ENCODE measurements at regions not wholly inside any gene's neighbourhood (a gene's known extent, or its start where the extent isn't known, plus 50 kb on each side); places are given as distances from the start of the nearest gene placed in this dataset.

- DNase-seq (ENCODE audit: low read depth in 3 of 3) = no peak
These were observed 127.5 kb downstream of the SS18 start for GRCh38 chr18:25962919-25963318.

- no peak for DNase-seq (ENCODE audit: low read depth in 3 of 3)
These were observed 128.2 kb downstream of the SS18 start for GRCh38 chr18:25962176-25962575.

GRCh38 chr18:25957017-25957416 lies 133.4 kb downstream of the SS18 start:
- DNase-seq (ENCODE audit: low read depth in 3 of 3) = no peak

- DNase-seq (ENCODE audit: low read depth in 3 of 3) = no peak
These were observed 137.3 kb downstream of the SS18 start for GRCh38 chr18:25953111-25953510.

- DNase-seq (ENCODE audit: low read depth in 3 of 3) = no peak
These were observed 140.1 kb downstream of the SS18 start for GRCh38 chr18:25950321-25950720.

- no peak for DNase-seq (ENCODE audit: low read depth in 3 of 3)
These were observed 143.9 kb downstream of the SS18 start for GRCh38 chr18:25946540-25946939.

GRCh38 chr18:25935356-25935755 lies 155.1 kb downstream of the SS18 start:
- DNase-seq (ENCODE audit: low read depth in 3 of 3) = no peak

GRCh38 chr18:25931126-25931525 lies 159.3 kb downstream of the SS18 start:
- no peak for DNase-seq (ENCODE audit: low read depth in 3 of 3)

- DNase-seq (ENCODE audit: low read depth in 3 of 3) = no peak
These were observed 160.6 kb downstream of the SS18 start for GRCh38 chr18:25929787-25930186.

GRCh38 chr18:25927830-25928229 lies 162.6 kb downstream of the SS18 start:
- DNase-seq (ENCODE audit: low read depth in 3 of 3) = no peak

GRCh38 chr18:25923193-25923592 lies 167.2 kb downstream of the SS18 start:
- no peak for DNase-seq (ENCODE audit: low read depth in 3 of 3)

- peak; percentile 8 to 22 (median 12) for DNase-seq (ENCODE audit: low read depth in 3 of 3)
These were observed 168.6 kb downstream of the SS18 start for GRCh38 chr18:25921677-25922421.

GRCh38 chr18:25915907-25916306 lies 174.5 kb downstream of the SS18 start:
- DNase-seq (ENCODE audit: low read depth in 3 of 3) = no peak

GRCh38 chr18:25898965-25899364 lies 191.4 kb downstream of the SS18 start:
- no peak for DNase-seq (ENCODE audit: low read depth in 3 of 3)

- no peak for DNase-seq (ENCODE audit: low read depth in 3 of 3)
These were observed 193.5 kb downstream of the SS18 start for GRCh38 chr18:25896956-25897355.

- DNase-seq (ENCODE audit: low read depth in 3 of 3) = peak in 2 of 3 donors; percentile 4 to 12
These were observed 194.1 kb downstream of the SS18 start for GRCh38 chr18:25896178-25896780.

GRCh38 chr18:25895518-25895917 lies 194.9 kb downstream of the SS18 start:
- no peak for DNase-seq (ENCODE audit: low read depth in 3 of 3)

GRCh38 chr18:25886283-25886682 lies 204.1 kb downstream of the SS18 start:
- no peak for DNase-seq (ENCODE audit: low read depth in 3 of 3)

GRCh38 chr18:25883091-25883490 lies 207.3 kb downstream of the SS18 start:
- DNase-seq (ENCODE audit: low read depth in 3 of 3) = no peak

- DNase-seq (ENCODE audit: low read depth in 3 of 3) = no peak
These were observed 209.3 kb downstream of the SS18 start for GRCh38 chr18:25881149-25881548.

GRCh38 chr18:25880441-25880840 lies 210.0 kb downstream of the SS18 start:
- no peak for DNase-seq (ENCODE audit: low read depth in 3 of 3)

- no peak for DNase-seq (ENCODE audit: low read depth in 3 of 3)
These were observed 214.0 kb downstream of the SS18 start for GRCh38 chr18:25876330-25876948.

Measured in stimulated activated CD4-positive, alpha-beta T cell treated with anti-CD3 and anti-CD28 coated beads, TNF-alpha, amount 100 ng/mL, for 48 hours (primary cell).